NT2/D1 (cell line): ENCODE measurements at regions not wholly inside any gene's neighbourhood (a gene's known extent, or its start where the extent isn't known, plus 50 kb on each side); places are given as distances from the start of the nearest gene placed in this dataset.
"Not testable (repeated sequence)": the region's sequence is repeated elsewhere in the genome, so short reads cannot be mapped to it uniquely, and the experiment has no call there.

ENCODE experiments used
- DNase-seq: peaks from one replicate; pipeline ENCODE4 v3.0.0-alpha.2; 2011; ENCODE audit warnings: low read depth, low spot score
- H3K27me3 ChIP-seq: 2 replicates; pipeline ENCODE4 v1.6.0; 2011; ENCODE audit warnings: mild to moderate bottlenecking; ENCODE audit not compliant: insufficient read length, insufficient read depth
- H3K36me3 ChIP-seq: 2 replicates; pipeline ENCODE4 v1.6.1; 2011; ENCODE audit warnings: mild to moderate bottlenecking, low read length, mixed read lengths; ENCODE audit not compliant: insufficient read depth, insufficient read length
- H3K4me1 ChIP-seq: 2 replicates; pipeline ENCODE4 v1.5.1; 2011; ENCODE audit not compliant: insufficient read depth, insufficient read length
- H3K4me3 ChIP-seq: 2 replicates; pipeline ENCODE4 v1.5.1; 2011; ENCODE audit warnings: low read depth; ENCODE audit not compliant: insufficient read length
- H3K9ac ChIP-seq: 2 replicates; pipeline ENCODE4 v1.6.0; 2011; ENCODE audit warnings: low read depth; ENCODE audit not compliant: insufficient read length
- H3K9me3 ChIP-seq: 2 replicates; pipeline ENCODE4 v1.5.1; 2011; ENCODE audit warnings: mild to moderate bottlenecking, low read length; ENCODE audit not compliant: insufficient read depth
- SUZ12 ChIP-seq: IDR thresholded peaks from 2 replicates; pipeline ENCODE4 v1.6.1; 2011; ENCODE audit not compliant: insufficient read length, insufficient read depth; ENCODE audit errors: extremely low read depth
- YY1 ChIP-seq: IDR thresholded peaks from 2 replicates; pipeline ENCODE4 v1.6.1; 2011; ENCODE audit not compliant: insufficient read length, insufficient read depth
- ZNF274 ChIP-seq: IDR thresholded peaks from 2 replicates; pipeline ENCODE4 v1.6.1; 2011; ENCODE audit warnings: mild to moderate bottlenecking, low read depth, low read length

DNA sequence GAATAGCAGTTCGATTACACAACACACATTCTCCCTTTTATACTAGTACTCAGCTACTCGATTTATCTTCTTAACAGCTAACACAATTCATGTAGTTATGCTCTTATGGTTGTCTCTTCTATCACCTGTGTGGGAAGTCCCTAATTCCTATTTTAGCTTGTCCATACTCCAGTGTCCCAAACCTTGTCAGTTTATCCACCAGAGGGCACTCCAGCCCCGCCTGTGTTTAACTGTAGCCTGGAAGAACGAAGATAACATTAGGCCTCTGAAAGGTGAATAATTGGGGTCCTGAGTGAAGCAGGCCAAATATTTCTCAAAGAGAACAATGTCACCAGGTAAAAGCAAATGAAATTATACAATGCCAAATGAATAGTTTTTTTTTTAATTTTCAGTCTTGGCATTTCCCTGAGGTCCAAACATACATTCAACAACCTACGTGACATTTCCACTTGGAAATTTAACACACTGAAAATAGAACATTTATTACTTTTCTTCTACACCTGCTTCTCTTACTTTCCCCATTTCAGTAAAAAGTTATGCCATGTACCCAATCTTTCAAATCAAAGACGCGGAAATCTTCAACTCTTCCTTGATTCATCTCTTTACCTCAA is 560.7 kb downstream of the HTR1A start:
- peak; percentile 38 for DNase-seq

DNA sequence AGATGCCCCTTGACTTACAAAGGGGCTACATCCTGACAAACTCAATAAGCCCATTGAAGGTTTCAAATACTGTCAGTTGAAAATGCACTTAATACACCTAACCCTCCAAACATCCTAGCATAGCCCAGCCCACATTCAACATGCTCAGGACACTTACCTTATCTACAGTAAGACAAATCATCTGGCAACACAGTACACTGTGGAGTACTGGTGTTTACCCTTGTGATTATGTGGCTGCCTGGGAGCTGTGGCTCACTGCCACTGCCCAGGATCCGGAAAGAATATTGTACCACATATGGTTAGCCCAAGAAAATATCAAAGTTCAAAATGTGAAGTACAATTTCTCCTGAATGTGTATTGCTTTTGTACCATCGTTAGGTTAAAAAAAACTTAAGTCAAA is 562.2 kb downstream of the HTR1A start:
- H3K9me3 ChIP-seq: no peaks in the 10 kb centered on the region; the same call in 1 of the 2 replicates
- no peaks in the 10 kb centered on the region for H3K36me3 ChIP-seq
- no peak for TF ChIP-seq ZNF274
- no peak for TF ChIP-seq SUZ12
- no peak for TF ChIP-seq YY1
- H3K27me3 ChIP-seq: no peaks in the 10 kb centered on the region
- no peaks in the 10 kb centered on the region for H3K4me1 ChIP-seq
- H3K9ac ChIP-seq: no peak overlapping the region
- H3K4me3 ChIP-seq: no peak overlapping the region
- DNase-seq: no peak

More for the DNA sequence above, 560.7 kb downstream of the HTR1A start:
- no peak overlapping the region for H3K9ac ChIP-seq
- no peaks in the 10 kb centered on the region for H3K27me3 ChIP-seq
- no peak overlapping the region for H3K4me3 ChIP-seq
- H3K9me3 ChIP-seq: no peaks in the 10 kb centered on the region; the same call in 1 of the 2 replicates
- TF ChIP-seq YY1 (no peak), SUZ12 (no peak), ZNF274 (no peak)
- no peaks in the 10 kb centered on the region for H3K36me3 ChIP-seq
- H3K4me1 ChIP-seq: no peaks in the 10 kb centered on the region

DNA sequence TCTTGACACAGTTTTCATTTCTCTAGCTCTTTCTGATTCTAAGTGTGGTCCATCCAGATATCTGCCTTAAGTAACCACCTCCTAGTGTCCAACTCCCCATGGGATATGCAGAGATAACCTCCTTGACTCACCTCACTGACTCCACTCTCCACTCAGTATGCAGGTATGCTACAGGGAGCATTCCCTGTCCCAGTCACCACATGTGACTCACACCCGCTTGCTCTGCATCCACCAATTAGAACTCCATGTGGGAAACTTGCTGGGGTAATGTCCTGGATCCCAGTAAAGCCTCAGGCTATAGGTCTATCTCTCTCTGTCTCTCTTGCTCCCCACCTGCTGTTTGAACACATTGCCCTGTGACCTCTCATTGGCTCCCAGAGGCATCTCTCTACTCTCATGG is 563.9 kb downstream of the HTR1A start:
- peak; percentile 23 for DNase-seq
- H3K9me3 ChIP-seq: no peaks in the 10 kb centered on the region; the same call in 1 of the 2 replicates
- H3K27me3 ChIP-seq: no peaks in the 10 kb centered on the region
- H3K4me1 ChIP-seq: no peaks in the 10 kb centered on the region
- H3K9ac ChIP-seq: no peak overlapping the region
- TF ChIP-seq SUZ12 (no peak), ZNF274 (no peak), YY1 (no peak)
- no peak overlapping the region for H3K4me3 ChIP-seq
- H3K36me3 ChIP-seq: no peaks in the 10 kb centered on the region

DNA sequence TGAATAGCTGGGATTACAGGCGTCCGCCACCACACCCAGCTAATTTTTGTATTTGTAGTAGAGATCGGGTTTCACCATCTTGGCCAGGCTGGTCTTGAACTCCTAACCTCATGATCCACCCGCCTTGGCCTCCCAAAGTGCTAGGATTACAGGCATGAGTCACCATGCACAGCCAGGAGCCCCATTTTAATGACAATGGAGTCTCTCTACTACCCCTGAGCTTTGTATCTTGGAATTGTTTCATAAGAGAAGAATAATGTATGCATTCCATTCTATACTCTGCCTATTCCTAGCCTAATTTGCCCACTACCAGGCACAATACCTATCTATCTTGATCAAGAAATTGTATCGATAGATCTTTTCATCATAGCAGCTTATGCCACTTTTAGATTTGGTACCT is 574.1 kb downstream of the HTR1A start:
- DNase-seq, H3K9ac ChIP-seq, H3K4me1 ChIP-seq, H3K27me3 ChIP-seq, H3K36me3 ChIP-seq, H3K9me3 ChIP-seq, H3K4me3 ChIP-seq: not testable (repeated sequence)

DNA sequence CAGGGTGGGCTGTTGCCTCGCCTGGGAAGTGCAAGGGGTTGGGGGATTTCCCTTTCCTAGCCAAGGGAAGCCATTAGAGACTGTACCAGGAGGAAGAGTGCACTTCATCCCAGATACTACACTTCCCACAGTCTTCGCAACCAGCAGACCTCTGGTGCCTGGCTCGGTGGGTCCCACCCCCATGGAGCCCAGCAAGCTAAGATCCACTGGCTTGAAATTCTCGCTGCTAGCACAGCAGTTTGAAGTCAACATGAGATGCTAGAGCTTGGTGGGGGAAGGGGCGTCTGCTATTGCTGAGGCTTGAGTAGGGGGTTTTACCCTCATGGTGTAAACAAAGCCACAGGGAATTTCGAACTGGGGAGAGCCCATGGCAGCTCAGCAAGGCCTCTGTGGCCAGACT is 586.4 kb downstream of the HTR1A start:
- Histone ChIP-seq H3K9ac (no peak overlapping the region), H3K27me3 (no peaks in the 10 kb centered on the region), H3K4me1 (no peaks in the 10 kb centered on the region), H3K4me3 (no peak overlapping the region), H3K9me3 (no peaks in the 10 kb centered on the region), H3K36me3 (no peaks in the 10 kb centered on the region)
- DNase-seq: no peak
- TF ChIP-seq ZNF274: no peak
- no peak for TF ChIP-seq YY1
- TF ChIP-seq SUZ12: no peak

DNA sequence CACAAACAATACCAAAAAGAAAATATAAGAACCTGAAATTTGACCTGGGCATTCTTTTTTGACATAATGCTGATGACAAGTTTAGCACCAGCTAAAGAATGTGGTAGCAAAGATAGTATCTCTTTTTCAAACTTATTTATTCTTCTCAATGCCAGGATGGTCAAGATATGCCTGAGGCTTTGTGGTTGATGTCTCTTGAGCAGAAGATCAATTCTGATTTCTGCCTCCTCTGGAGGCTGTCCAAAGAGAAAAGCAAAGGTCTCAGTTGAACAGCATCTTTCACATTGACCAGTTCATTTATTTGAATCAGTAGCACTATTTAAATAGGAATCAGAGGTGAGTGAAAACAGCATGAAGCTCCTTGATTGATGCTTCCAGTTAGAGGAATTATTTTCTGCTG is 588.2 kb downstream of the HTR1A start:
- no peak overlapping the region for H3K4me3 ChIP-seq

DNA sequence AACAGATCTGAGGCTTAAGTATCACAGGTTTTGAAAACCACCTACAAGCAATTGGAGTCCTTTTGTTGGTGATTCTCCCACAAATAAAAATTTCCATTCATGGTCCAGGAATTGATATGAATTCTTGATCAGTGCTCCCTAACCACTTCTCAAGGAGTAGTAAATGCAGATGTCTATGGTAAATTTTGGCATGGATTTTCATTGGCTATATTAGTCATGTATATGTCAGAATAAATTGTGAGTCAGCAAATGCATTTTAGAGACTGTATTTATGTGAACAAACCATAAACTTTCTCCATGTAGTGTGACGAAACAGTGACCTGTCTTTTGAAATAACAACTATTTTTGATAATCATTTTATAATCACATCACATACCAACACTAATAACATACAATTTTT is 611.1 kb downstream of the HTR1A start:
- no peaks in the 10 kb centered on the region for H3K36me3 ChIP-seq
- TF ChIP-seq YY1: no peak
- no peak for TF ChIP-seq ZNF274
- TF ChIP-seq SUZ12: no peak

More for the DNA sequence above, 588.2 kb downstream of the HTR1A start:
- Histone ChIP-seq H3K36me3 (no peaks in the 10 kb centered on the region), H3K9me3 (no peaks in the 10 kb centered on the region), H3K27me3 (no peaks in the 10 kb centered on the region), H3K9ac (no peak overlapping the region), H3K4me1 (no peaks in the 10 kb centered on the region)
- no peak for DNase-seq
- TF ChIP-seq YY1: no peak

DNA sequence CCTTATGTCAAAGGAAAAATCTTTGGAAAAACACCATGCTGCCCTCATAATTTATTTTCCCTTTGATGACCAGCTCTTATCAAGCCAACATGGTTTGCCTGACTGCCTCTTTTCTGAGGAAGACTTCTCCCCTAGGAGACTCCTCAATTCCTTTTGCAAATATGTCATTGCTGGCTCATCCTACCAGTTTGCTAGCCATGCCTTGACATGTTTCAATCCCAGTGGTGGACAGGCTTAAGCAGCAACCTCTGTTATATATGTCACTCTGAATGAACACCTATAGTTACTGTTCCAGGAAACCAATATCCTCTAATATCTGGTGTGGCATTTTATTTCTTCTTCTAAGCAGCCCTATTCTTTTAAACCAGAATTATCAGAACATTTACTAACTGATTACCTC is 615.8 kb downstream of the HTR1A start:
- no peak overlapping the region for H3K9ac ChIP-seq
- H3K4me1 ChIP-seq: no peaks in the 10 kb centered on the region
- TF ChIP-seq SUZ12 (no peak), ZNF274 (no peak), YY1 (no peak)
- H3K9me3 ChIP-seq: 0 out of 2 replicates have a peak, but pooled peaks cover 5% of the 10 kb centered on the region
- DNase-seq: no peak
- H3K4me3 ChIP-seq: no peak overlapping the region
- no peaks in the 10 kb centered on the region for H3K27me3 ChIP-seq
- no peaks in the 10 kb centered on the region for H3K36me3 ChIP-seq

More for the DNA sequence above, 611.1 kb downstream of the HTR1A start:
- H3K4me3 ChIP-seq: no peak overlapping the region
- DNase-seq: no peak
- no peaks in the 10 kb centered on the region for H3K4me1 ChIP-seq
- no peaks in the 10 kb centered on the region for H3K9me3 ChIP-seq
- no peaks in the 10 kb centered on the region for H3K27me3 ChIP-seq
- H3K9ac ChIP-seq: no peak overlapping the region
